Right ventricle myocardium inferior (tissue), 1 donor: ENCODE measurements at regions not wholly inside any gene's neighbourhood (a gene's known extent, or its start where the extent isn't known, plus 50 kb on each side); places are given as distances from the start of the nearest gene placed in this dataset.
A peak's percentile ranks its signal among the peaks of the same experiment; 100 is the strongest.

Experiments used
- ATAC-seq: fragments of 200-7000 bp; cut with Tn5 transposase; one replicate; pipeline ENCODE4 v1.9.1; 2020; ENCODE audit warnings: mild to moderate bottlenecking, moderate library complexity
- DNase-seq: peaks from one replicate; pipeline ENCODE4 v3.0.0; 2021; ENCODE audit errors: missing footprints
- intact Hi-C: fragments of 100-400 bp; cut with DNase I; formaldehyde crosslinking; loops from one replicate; pipeline ENCODE4 v1.11.0; 2022
- donor health status: DM: no; HTN: yes; CAD: no; lungs with severe emphysema.

DNA sequence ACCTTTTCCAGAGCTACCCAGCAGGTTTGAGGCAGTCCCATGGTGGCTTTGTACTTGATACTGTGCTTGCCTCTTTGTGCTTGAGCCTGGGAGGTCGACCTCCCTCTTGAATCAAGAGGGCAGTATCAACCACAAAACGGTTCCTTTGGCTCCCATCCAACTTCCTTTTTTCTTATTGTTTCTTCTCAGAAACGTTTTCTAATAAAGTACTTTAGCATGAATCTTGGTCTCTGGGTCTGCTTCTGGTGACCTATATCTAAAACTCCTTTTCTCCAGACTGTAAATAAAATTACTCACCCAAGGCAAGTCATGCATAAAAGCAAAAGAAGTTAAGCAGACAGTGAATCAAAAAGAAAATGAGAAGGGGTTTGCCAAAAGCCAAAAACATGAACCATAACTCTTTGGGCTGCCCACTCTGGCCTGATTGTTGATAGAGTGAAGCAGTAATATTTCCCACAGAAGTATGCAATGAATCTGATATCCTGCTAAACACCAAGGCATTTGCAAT is 112.2 kb upstream of the SLC4A7 start:
- intact Hi-C loops, result loop anchor here (10.0 kb wide), 1 partner anchor 72 kb away; no protein-coding TSS in a partner anchor
- DNase-seq (no peak), ATAC-seq (no peak)

DNA sequence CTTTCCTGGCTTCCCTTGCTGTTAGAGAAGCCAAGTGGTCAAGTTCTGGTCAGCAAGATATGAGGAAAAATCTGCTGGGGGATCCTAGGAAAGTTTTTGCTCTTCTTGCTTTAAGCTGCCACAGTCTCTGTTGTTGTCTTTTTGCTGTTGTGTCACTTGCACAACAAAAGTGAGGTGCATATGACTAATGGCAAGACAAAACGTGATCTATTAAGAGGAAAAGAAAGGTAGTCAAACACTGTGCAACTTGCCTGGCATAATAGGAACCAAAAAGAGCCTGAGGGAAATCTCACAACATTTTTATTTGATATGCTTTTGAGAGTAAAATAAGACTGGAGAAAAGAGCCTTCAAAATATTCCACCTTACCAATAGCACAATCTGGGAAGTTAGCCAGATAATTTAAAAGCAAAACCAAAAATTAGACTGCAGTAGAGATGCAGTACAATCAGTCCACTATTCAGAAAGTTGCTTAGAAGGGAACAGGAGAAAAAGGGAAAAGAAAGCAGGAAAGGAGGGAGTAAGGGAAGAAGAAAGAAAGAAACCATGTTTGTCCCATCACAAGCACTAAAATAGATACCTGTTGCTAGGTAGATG is 110.0 kb upstream of the SLC4A7 start:
- ATAC-seq (no peak), DNase-seq (no peak)
- intact Hi-C loops, result loop anchor here (10.0 kb wide), 1 partner anchor 69 kb away; no protein-coding TSS in a partner anchor

DNA sequence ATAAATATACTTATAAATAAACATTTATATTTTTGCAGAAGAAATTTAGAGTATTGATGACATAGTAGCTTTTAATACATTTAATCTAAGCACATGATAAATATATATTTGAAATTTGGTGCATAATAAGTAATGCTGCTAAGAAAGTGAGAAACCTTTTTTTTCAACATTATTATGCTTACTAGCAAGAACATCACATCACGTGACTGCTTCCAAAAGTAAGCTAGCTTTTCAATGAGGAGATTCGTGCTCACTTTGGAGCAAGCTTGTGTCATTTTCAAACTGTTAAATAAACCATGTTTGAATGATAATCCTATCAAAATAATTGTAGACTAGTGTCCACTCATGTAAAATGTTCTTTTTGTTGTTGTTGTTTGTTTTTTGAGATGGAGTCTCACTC is 109.0 kb upstream of the SLC4A7 start:
- ATAC-seq, result no peak
- intact Hi-C loops, result loop anchor here (10.0 kb wide), 1 partner anchor 68 kb away; no protein-coding TSS in a partner anchor
- no peak for DNase-seq

DNA sequence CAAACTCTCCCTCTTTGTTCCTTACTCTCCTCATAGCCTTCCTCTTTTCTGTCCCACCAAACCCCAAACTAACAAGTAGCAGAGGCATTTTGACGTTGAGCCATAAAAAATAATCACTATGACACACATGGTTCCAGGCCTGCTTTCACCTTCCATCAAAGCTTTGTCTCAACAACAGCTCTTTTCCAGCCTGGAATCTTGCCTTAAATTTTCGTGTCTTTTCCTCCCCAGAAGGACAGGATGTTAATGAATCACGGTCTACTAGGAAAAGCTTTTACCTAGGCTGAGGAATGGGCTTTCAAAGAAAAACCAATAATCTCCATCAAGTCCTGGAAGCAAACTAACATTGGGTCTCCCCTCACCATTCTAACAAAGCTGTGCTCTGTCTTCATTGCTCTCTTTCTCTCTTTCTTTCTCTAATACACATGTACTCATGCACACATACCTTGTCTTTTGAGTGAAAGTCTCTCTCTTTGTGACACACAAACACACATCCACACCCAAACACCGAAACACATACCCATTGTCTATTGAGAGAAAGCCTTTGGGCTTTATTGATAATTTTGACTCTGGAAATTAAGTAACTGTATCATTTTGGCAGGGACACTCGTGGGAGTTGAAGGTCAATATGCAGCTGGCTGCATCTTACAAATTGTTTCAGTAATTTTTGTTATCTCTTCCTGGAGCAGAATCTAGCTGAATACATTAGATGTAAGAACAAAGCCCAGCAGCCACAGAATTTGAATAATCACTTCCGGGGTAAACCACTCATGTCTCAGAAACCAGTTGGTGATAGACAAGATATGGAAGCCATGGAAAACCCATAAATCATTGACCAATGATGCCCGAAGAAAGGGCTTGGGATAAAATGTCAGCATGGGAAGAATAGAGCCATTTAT is 107.4 kb upstream of the SLC4A7 start:
- DNase-seq (no peak), ATAC-seq (no peak)
- intact Hi-C loops, result loop anchor here (10.0 kb wide), 1 partner anchor 67 kb away; no protein-coding TSS in a partner anchor

DNA sequence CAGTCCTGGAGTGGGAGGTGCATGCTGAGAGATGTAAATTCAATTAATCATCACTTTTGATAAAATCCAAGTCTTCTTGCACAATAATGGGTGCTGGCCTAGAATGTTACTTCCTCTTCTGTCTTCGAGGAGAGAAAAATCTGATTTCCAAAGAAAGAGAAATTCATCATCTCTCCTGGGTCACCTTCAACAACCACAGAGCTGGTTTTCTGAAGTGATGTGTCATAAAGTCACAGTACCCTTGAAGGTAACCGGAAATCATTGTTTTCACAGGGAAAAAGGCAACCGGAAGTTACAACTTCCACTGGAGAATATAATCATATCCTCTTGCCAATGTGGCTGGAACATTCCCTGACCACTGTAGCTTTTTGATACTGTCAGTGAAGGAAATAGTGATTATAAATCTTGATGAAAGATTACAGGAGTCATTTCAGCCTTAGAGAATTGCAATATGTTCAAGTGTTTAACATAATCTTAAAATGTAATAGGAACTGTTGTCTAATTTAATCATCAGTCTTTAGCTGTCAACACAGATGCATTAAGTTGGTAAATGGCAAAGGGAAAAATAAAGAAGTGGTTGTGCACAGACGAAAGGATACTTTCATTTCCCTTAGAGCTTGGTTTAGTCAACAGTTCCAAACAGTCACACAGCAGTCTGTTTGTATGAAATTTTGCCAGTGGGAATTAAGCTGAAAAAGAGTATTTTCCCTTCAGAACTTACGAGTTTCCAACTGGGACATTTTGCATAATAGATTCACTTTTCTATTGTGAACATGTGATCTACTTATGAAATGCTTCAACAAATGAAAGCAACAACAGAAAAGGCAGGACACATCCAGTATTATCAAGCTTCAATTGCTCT is 106.5 kb upstream of the SLC4A7 start:
- intact Hi-C loops, result loop anchor here (10.0 kb wide), 1 partner anchor 66 kb away; no protein-coding TSS in a partner anchor
- DNase-seq, result no peak
- peak; percentile 78 for ATAC-seq

DNA sequence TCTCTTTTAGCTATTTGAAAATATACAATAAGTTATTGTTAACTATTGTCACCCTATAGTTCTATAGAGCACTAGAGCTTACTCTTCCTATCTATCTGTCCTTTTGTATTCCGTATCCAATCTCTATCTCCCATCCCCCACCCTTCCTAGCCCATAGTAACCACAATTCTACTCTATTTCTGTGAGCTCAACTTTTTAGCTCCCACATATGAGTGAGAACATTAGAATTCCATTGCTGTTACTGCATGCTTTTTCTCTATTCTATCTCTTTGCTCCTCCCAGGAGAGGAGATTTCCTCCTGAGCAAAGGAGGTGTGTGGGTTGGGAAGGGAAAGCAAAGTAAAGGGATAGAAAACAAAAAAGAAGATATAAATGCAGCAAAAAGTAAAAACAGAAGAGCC is 105.6 kb upstream of the SLC4A7 start:
- intact Hi-C loops, result loop anchor here (10.0 kb wide), 1 partner anchor 65 kb away; no protein-coding TSS in a partner anchor
- no peak for ATAC-seq
- DNase-seq, result no peak

DNA sequence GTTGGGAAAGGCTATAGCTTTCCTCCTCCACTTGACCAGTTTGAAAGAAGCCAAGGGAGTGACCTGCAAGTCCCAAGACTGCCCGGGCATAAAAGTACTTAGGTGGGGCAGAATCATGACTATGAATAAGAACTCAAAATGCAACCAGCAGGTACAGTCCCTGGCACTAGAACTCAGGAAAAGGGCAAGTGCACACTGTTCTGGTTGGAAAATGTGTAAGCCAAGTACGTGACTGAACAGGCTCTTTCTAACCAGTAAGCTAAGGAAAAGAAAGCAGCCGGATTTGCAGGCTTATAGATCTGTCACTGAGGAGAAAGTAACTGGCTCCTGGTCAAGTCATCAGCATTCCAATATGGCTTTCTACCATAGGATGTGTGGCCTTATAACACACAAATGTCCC is 101.2 kb upstream of the SLC4A7 start:
- ATAC-seq (no peak), DNase-seq (no peak)
- intact Hi-C loops, result no loop called here

DNA sequence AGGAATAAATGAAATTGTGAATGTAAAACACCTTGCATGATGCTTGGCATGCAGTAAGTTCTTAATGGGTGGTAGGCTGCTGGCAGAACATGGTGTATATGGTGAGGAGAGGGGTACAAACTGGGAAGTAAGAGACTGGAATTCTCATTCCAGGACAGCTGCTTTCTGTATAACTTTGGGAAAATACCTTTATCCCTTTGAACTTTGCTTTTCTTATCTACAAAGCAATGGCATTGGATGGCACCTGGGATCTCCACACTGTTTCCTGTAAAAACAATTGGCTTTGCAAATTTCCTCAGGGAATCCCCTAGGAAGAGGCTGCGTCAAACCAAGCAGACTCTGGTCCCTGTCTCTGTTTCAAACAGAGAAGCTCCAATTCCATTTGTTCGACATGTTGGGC is 100.7 kb upstream of the SLC4A7 start:
- ATAC-seq, result no peak

DNA sequence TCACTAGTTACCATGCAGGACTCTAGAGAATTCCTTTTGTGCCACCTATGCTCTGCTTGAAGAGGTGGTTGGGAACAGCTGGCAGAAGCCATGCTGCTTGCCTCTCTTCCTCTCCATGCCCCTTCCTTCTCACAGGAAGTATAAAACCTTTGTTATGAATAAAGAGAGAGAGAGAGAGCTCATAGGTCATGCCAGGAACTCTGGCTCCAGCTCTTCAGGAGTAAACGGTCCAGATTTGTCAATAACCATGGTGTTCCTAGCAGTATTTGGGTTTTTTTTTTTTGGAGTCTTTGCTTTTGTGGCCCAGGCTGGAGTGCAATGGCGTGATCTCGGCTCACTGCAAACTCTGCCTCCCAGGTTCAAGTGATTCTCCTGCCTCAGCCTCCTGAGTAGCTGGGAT is 97.7 kb upstream of the SLC4A7 start:
- ATAC-seq, result no peak
- intact Hi-C loops, result no loop called here
- no peak for DNase-seq

More for the DNA sequence above, 100.7 kb upstream of the SLC4A7 start:
- intact Hi-C loops, result no loop called here
- no peak for DNase-seq

DNA sequence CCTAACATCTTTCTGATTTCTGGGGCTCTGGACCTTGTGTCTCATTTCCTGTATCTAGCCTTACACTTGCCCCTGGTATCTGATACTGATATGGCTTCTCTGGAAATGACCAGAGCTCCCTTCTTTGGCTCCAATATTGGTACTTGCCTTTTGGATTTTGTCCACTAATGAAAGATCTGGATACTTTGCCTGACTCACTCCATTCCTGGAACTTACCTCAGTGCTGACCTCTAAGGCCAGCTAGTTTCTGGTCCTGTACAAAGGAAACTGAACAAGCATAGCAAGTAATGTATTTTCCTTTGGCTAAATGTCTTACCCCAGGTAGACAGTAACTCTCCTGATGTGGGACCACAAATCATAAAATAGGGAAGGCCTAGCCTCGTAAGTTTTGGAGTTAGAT is 93.8 kb upstream of the SLC4A7 start:
- ATAC-seq, result peak; percentile 32
- DNase-seq, result no peak
- intact Hi-C loops, result no loop called here

DNA sequence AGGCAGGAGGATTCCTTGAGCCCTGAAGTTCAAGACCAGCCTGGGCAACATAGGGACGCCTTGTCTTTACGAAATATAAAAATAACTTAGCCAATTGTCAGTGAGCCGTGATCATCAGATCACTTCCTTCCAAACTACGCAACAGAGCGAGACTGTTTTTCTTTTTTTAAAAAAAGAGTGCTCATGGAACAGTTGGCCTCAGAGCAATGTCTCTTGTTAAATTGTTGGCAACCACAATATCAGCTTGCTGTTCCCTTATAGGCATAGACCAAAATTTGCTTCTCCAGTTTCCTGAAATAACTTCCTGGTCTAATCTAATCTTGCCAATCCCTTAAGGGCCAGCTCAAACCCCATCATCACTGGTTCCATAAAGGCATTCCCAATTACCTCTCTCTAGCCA is 93.3 kb upstream of the SLC4A7 start:
- DNase-seq, result no peak
- intact Hi-C loops, result no loop called here
- peak; percentile 80 for ATAC-seq

DNA sequence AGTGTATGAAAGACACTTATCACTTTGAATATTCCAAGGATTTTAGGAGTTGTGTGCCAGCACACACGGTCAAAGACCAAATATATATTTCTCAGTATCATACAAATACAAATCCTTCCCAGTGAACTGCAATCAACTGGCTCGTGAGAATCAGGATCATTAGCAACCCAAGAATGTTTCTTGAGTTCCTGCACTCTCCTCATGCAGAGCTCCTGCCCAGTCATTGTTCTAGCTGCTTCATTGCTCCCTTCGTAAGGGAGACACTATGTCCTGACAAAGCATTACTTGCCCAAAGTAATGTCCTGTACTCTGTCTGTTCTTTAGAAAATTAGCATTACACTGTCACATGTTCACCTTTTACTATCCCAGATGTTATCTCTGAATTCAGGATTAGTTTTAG is 92.0 kb upstream of the SLC4A7 start:
- ATAC-seq (no peak), DNase-seq (no peak)
- intact Hi-C loops, result no loop called here

DNA sequence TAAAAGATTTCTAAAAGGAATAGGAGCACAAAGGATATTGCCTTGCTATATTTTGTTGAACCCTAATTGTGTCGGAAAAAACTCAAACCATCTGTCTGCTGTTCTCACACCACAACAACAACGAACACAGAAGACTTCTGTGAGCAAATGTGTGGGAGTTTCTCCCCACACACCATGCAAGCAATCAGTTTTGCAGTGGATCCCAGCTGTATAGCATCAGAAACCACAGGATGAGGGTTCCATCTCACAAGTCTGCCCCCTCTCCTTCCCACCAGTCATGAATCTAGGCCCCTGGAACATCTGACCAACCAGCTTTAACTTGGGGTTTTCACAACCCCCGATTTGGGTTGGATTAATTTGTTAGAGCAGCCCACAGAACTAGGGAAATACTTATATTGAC is 91.3 kb upstream of the SLC4A7 start:
- DNase-seq (no peak), ATAC-seq (no peak)
- intact Hi-C loops, result no loop called here

DNA sequence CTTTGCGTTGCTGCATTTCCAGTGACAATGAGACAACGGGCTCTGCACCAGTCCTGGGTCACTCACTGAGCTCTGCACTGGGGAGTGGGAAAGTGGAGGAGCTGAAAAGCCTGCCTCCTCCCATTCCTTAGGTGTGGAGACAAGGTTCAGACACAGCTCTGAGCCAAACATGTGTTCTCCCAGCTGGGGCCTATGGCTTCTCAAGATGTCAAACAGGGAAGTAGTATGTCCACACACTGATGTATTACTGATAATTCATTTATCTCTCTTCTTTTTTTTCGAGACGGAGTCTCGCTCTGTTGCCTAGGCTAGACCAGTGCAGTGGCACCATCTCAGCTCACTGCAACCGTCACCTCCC is 90.2 kb upstream of the SLC4A7 start:
- intact Hi-C loops, result no loop called here
- ATAC-seq (no peak), DNase-seq (no peak)

DNA sequence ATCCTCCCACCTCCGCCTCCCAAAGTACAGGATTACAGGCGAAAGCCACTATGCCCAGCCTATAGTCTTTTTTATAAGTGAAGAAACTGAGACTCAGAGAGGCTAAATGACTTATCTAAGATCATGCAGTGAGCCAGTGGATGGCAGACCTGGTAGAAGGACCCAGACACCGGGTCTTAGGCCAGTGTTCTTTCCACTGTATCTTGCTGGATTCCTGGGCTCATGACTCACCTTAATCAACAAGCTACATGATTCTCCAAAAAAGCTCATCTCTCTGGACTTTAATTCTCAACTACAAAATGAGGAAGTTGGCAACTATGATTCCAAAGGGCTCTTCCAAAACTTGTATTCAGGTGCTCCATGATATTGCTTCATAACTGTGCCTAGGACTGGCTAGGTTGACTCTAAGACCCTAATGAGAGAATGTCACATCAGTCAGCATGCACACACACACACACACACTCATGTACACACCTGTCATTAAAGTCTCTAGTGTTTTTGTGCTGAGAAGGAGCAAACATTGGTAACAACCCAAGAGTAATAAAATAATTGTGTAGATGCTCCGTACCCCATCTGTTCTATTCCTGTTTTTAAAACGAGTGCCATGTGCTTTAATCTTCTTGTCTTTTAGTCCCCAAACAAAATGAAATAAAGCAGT is 89.7 kb upstream of the SLC4A7 start:
- DNase-seq (no peak), ATAC-seq (no peak)
- intact Hi-C loops, result no loop called here

DNA sequence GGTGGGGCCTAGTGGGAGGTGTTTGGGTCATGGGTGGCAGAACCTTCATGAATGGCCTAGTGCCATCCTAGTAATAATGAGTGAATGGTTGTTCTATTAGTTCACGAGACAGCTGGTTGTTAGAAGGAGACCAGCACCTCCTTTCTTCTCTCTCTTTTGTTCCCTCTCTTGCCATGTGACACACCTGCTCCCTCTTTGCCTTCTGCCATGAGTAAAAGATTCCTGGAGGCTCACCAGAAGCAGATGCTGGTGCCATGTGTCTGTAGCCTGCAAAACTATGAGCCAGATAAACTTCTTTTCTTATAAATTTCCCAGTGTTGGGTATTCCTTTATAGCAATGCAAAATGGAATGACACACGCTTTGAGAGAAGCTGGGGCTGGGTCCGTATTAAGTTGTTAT is 89.0 kb upstream of the SLC4A7 start:
- DNase-seq (no peak), ATAC-seq (no peak)
- intact Hi-C loops, result no loop called here

DNA sequence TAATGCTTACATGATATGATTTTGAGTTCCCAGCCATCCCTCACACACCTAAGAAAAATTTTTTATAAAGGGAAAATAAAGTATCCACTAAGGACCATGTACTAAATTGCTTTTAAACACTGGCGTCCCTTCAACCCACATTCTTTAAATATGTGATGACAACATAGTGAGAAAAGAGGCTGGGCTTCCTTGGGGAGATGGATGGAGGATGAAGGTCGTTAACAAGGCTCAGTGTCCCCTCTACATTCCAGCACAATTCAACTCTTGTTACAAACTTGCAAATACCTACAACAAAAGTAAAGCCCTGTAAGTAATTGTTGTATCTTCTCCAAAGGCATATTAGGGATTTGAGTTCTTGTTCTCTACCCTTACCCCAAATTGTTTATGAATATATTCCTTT is 87.2 kb upstream of the SLC4A7 start:
- no peak for ATAC-seq
- DNase-seq, result no peak
- intact Hi-C loops, result no loop called here

DNA sequence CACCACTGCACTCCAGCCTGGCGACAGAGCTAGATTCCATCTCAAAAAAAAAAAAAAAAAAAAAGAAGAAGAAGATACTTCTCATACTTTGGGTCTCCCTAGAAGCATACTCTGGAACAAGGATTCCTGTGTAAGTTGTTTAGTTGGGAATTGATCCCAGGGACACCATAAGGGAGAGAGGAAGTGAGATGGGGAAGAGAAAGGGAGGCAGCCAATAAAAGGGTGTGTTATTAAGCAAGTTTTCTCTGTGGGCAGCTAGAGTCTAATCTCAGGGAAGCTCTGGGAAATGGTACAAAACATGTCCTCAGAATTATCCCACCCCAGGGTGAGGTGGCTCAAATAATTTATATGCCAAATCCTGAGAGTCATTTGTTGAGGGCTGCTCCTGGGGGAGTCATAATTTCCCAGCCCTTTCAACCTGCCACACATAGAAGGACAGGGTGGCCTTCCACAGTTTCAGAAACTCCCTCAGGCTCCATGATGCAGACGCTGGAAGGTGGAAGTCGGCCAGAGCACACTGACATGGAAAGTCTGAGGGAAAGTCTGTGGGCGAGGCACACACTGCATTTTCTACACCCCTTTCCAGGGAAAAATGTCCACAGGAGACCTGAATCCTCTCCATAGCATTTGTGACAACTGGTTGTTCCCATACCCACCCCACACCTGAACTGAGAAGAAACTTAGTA is 86.4 kb upstream of the SLC4A7 start:
- no peak for DNase-seq
- ATAC-seq, result peak; percentile 45
- intact Hi-C loops, result no loop called here
